Adrenal gland (tissue), 9 donors: ENCODE measurements at regions not wholly inside any gene's neighbourhood (a gene's known extent, or its start where the extent isn't known, plus 50 kb on each side); places are given as distances from the start of the nearest gene placed in this dataset.
"Not testable (repeated sequence)": the region's sequence is repeated elsewhere in the genome, so short reads cannot be mapped to it uniquely, and the experiment has no call there.

ENCODE experiments used
- DNase-seq, 7 donors: peaks; one replicate each; pipeline ENCODE4 v3.0.0-alpha.2; 2019 to 2020
- H3K27ac ChIP-seq, 5 donors: fragments of 200-600 bp; sonication (generic) in 4 of 5; 1 replicate in 3 of 5; 2 replicates in 2 of 5; pipeline versions ENCODE4 v1.5.1 to v1.8.0; 2016 to 2020; ENCODE audit warnings: mild to moderate bottlenecking in 1 of 5
- H3K27me3 ChIP-seq: fragments of 200-600 bp; 2 replicates; pipeline ENCODE4 v1.8.0; 2021
- H3K36me3 ChIP-seq, 2 donors: fragments of 200-600 bp; replicated peaks in 1 of 2; 1 replicate in 1 of 2; 2 replicates in 1 of 2; pipeline versions ENCODE4 v1.5.1 to v1.8.0; 2018 to 2022
- H3K4me1 ChIP-seq, 2 donors: fragments of 200-600 bp; replicated peaks in 1 of 2; 1 replicate in 1 of 2; 2 replicates in 1 of 2; pipeline versions ENCODE4 v1.5.1 to v1.8.0; 2018 to 2021
- H3K4me3 ChIP-seq, 4 donors: fragments of 200-600 bp; sonication (generic) in 3 of 4; one replicate each; pipeline ENCODE4 v1.5.1; 2016 to 2018
- H3K9me3 ChIP-seq, 3 donors: fragments of 200-600 bp; sonication (generic) in 1 of 3; replicated peaks in 1 of 3; 1 replicate in 2 of 3; 2 replicates in 1 of 3; pipeline versions ENCODE4 v1.5.1 to v1.8.0; 2016 to 2021
- CTCF ChIP-seq, 6 experiments: fragments of 450-650 bp in 4 of 6; fragments of 200-600 bp in 2 of 6; sonication (generic) in 1 of 6; IDR thresholded peaks; 1 replicate in 5 of 6; 2 replicates in 1 of 6; pipeline versions ENCODE4 v1.5.1 to v1.8.0; 2016 to 2021; ENCODE audit warnings: antibody characterized with exemption in 6 of 6, mild to moderate bottlenecking in 2 of 6, moderate library complexity in 1 of 6
- POLR2A ChIP-seq, 2 donors: fragments of 450-650 bp; IDR thresholded peaks; one replicate each; pipeline ENCODE4 v1.6.1; 2017; ENCODE audit warnings: antibody characterized with exemption in 2 of 2, mild to moderate bottlenecking in 2 of 2, moderate library complexity in 1 of 2
- WGBS, 4 donors: extraction: QIAGEN DNeasy Blood & Tissue Kit in 2 of 4; methylation state at CpG; one replicate each; pipeline versions ENCODE4 v1.1.5 to v1.1.7; 2013 to 2017; 5-methylcytosine and 5-hydroxymethylcytosine counted together
- intact Hi-C, 2 donors: fragments of 100-400 bp; cut with DNase I; formaldehyde crosslinking; loops; one replicate each; pipeline versions ENCODE4 v1.14.1 to v1.15.0; 2022 to 2023
- donor health status: healthy with polysubstance abuse.
- donor health status: Bipolar disorder and iron deficiency.
- donor health status: DM: yes; HTN: yes; CAD: no.
- donor health status: DM: no; HTN: no; CAD: no.
- donor health status: DM: no; HTN: no; CAD: no.

GRCh38 chr2:34519659-34520058 lies 920.6 kb upstream of the FAM98A start:
- no peak for DNase-seq
- WGBS, 4 donors = 68 to 82% (median 77%) methylated on average over 3 of the region's 3 CpGs
- no peaks in the 10 kb centered on the region for H3K9me3 ChIP-seq
- no peaks in the 10 kb centered on the region for H3K36me3 ChIP-seq
- intact Hi-C loops = no loop called here
- H3K27ac ChIP-seq = no peak overlapping the region
- TF ChIP-seq POLR2A (IDR thresholded peaks at IDR 0.05) = no peak
- no peak for TF ChIP-seq CTCF (IDR thresholded peaks at IDR 0.05)
- no peak overlapping the region for H3K4me3 ChIP-seq
- H3K4me1 ChIP-seq = no peaks in the 10 kb centered on the region
- no peaks in the 10 kb centered on the region for H3K27me3 ChIP-seq

GRCh38 chr2:34498561-34498960 lies 899.5 kb upstream of the FAM98A start:
- H3K4me3 ChIP-seq = no peak overlapping the region
- no peaks in the 10 kb centered on the region for H3K27me3 ChIP-seq
- no peaks in the 10 kb centered on the region for H3K9me3 ChIP-seq
- no peaks in the 10 kb centered on the region for H3K36me3 ChIP-seq
- intact Hi-C loops = no loop called here
- TF ChIP-seq POLR2A (IDR thresholded peaks at IDR 0.05) (no peak), CTCF (IDR thresholded peaks at IDR 0.05) (no peak)
- no peaks in the 10 kb centered on the region for H3K4me1 ChIP-seq
- no peak overlapping the region for H3K27ac ChIP-seq
- DNase-seq = no peak
- WGBS, 4 donors = 90 to 100% (median 98%) methylated on average over 1 of the region's 1 CpG

GRCh38 chr2:34494192-34494591 lies 895.1 kb upstream of the FAM98A start:
- H3K4me3 ChIP-seq, intact Hi-C loops, H3K4me1 ChIP-seq, H3K27ac ChIP-seq, DNase-seq, H3K36me3 ChIP-seq, H3K27me3 ChIP-seq, H3K9me3 ChIP-seq: not testable (repeated sequence)
- 87 to 92% (median 88%) methylated on average over 5 to 18 of the region's 18 CpGs; no CpG with 5 or more reads in 1 of the 4 donors for WGBS, 4 donors

- no peak for TF ChIP-seq POLR2A (IDR thresholded peaks at IDR 0.05)
- TF ChIP-seq CTCF (IDR thresholded peaks at IDR 0.05) = no peak
- Histone ChIP-seq H3K9me3 (no peaks in the 10 kb centered on the region), H3K4me3 (no peak overlapping the region), H3K36me3 (no peaks in the 10 kb centered on the region), H3K4me1 (no peaks in the 10 kb centered on the region), H3K27me3 (no peaks in the 10 kb centered on the region), H3K27ac (no peak overlapping the region)
- intact Hi-C loops = no loop called here
- no peak for DNase-seq
- WGBS, 4 donors = 75 to 88% (median 81%) methylated on average over 3 of the region's 3 CpGs
These were observed 893.7 kb upstream of the FAM98A start for GRCh38 chr2:34492561-34493455.

GRCh38 chr2:34486965-34487364 lies 887.9 kb upstream of the FAM98A start:
- TF ChIP-seq CTCF (IDR thresholded peaks at IDR 0.05) = no peak
- intact Hi-C loops = no loop called here
- WGBS, 4 donors = 63 to 71% (median 68%) methylated on average over 2 of the region's 2 CpGs
- Histone ChIP-seq H3K4me1 (no peaks in the 10 kb centered on the region), H3K27ac (no peak overlapping the region), H3K4me3 (no peak overlapping the region), H3K9me3 (no peaks in the 10 kb centered on the region), H3K27me3 (no peaks in the 10 kb centered on the region), H3K36me3 (no peaks in the 10 kb centered on the region)
- no peak for DNase-seq
